IMR-90 (cell line): ENCODE measurements at regions not wholly inside any gene's neighbourhood (a gene's known extent, or its start where the extent isn't known, plus 50 kb on each side); places are given as distances from the start of the nearest gene placed in this dataset.

Experiments used
- ATAC-seq: fragments of 200-7000 bp; cut with Tn5 transposase; 2 replicates; pipeline ENCODE4 v1.9.1; 2020; ENCODE audit warnings: low read depth, mild to moderate bottlenecking, moderate library complexity
- BruUV-seq: library from RNA; stranded (reverse); fragments of 400-500 nt; replicated peaks from 2 replicates; lab custom pipeline; 2021; lab: Mats Ljungman, UMichigan
- CTCF ChIA-PET: fragments of 300-600 bp; formaldehyde crosslinking; extraction: SDS; loops from one replicate; lab custom pipeline; 2021; ENCODE audit warnings: antibody characterized with exemption; lab: Yijun Ruan, JAX
- POLR2A ChIA-PET: fragments of 300-600 bp; sonication (Branson Sonifier 250); formaldehyde crosslinking; loops from one replicate; lab custom pipeline; 2022; ENCODE audit warnings: antibody characterized with exemption; ENCODE audit not compliant: unreplicated experiment; lab: Charles Lee
- DNase-seq: peaks from one replicate; pipeline ENCODE4 v3.0.0; 2013
- H2AFZ ChIP-seq: replicated peaks from 2 replicates; pipeline ENCODE3; 2013; ENCODE audit warnings: low read length, mild to moderate bottlenecking; ENCODE audit not compliant: poor library complexity
- H2AK5ac ChIP-seq: 2 replicates; pipeline ENCODE4 v1.6.1; 2013; ENCODE audit warnings: low read depth, low read length, inconsistent platforms
- H2AK9ac ChIP-seq: replicated peaks from 2 replicates; pipeline ENCODE3; 2013; ENCODE audit warnings: mild to moderate bottlenecking, low read depth, low read length, moderate library complexity; ENCODE audit not compliant: poor library complexity
- H2BK120ac ChIP-seq: 2 replicates; pipeline ENCODE4 v1.6.1; 2013; ENCODE audit warnings: low read depth, low read length, inconsistent platforms
- H2BK15ac ChIP-seq: 3 replicates; pipeline ENCODE4 v1.6.1; 2013; ENCODE audit warnings: low read depth, low read length, inconsistent platforms
- H2BK20ac ChIP-seq: 2 replicates; pipeline ENCODE4 v1.6.1; 2013; ENCODE audit warnings: low read depth, mild to moderate bottlenecking, inconsistent platforms, low read length, moderate library complexity
- H2BK5ac ChIP-seq: 2 replicates; pipeline ENCODE4 v1.6.1; 2013; ENCODE audit warnings: mild to moderate bottlenecking, low read depth, low read length, inconsistent platforms; ENCODE audit not compliant: poor library complexity, severe bottlenecking
- H3K14ac ChIP-seq: replicated peaks from 2 replicates; pipeline ENCODE4 v1.6.1; 2013; ENCODE audit warnings: low read depth, low read length, inconsistent platforms
- H3K18ac ChIP-seq: 2 replicates; pipeline ENCODE4 v1.6.1; 2013; ENCODE audit warnings: low read depth, low read length, control low read depth
- H3K23ac ChIP-seq: 2 replicates; pipeline ENCODE4 v1.6.1; 2013; ENCODE audit warnings: low read depth, low read length, inconsistent platforms
- H3K27ac ChIP-seq: 2 replicates; pipeline ENCODE4 v1.5.1; 2013; ENCODE audit warnings: mild to moderate bottlenecking, control low read depth, low read length; ENCODE audit not compliant: insufficient read depth
- H3K27me3 ChIP-seq: 2 replicates; pipeline ENCODE4 v1.6.1; 2013; ENCODE audit warnings: low read length; ENCODE audit not compliant: control insufficient read depth, insufficient read depth
- H3K36me3 ChIP-seq: 2 replicates; pipeline ENCODE4 v1.6.1; 2013; ENCODE audit warnings: low read length, mixed read lengths; ENCODE audit not compliant: control insufficient read depth, insufficient read depth
- H3K4ac ChIP-seq: 2 replicates; pipeline ENCODE4 v1.6.1; 2013; ENCODE audit warnings: low read depth, low read length, inconsistent platforms
- H3K4me1 ChIP-seq: 2 replicates; pipeline ENCODE4 v1.6.1; 2013; ENCODE audit warnings: low read length, mixed read lengths; ENCODE audit not compliant: control insufficient read depth, insufficient read depth
- H3K4me2 ChIP-seq: 2 replicates; pipeline ENCODE4 v1.6.1; 2013; ENCODE audit warnings: low read depth, mild to moderate bottlenecking, control low read depth, low read length, moderate library complexity
- H3K4me3 ChIP-seq: 2 replicates; pipeline ENCODE4 v1.5.1; 2013; ENCODE audit warnings: low read depth, mild to moderate bottlenecking, control low read depth, low read length, moderate library complexity; ENCODE audit not compliant: insufficient read depth
- H3K56ac ChIP-seq: 2 replicates; pipeline ENCODE4 v1.6.1; 2013; ENCODE audit warnings: low read length, inconsistent platforms; ENCODE audit not compliant: insufficient read depth; ENCODE audit errors: extremely low read depth
- H3K79me1 ChIP-seq, 2 experiments: 2 replicates each; pipeline ENCODE4 v1.6.1; 2013; ENCODE audit warnings: low read length in 2 of 2, inconsistent platforms in 1 of 2, low read depth in 1 of 2
- H3K9ac ChIP-seq: 2 replicates; pipeline ENCODE4 v1.6.1; 2013; ENCODE audit warnings: low read depth, low read length, control low read depth
- H3K9me1 ChIP-seq: 2 replicates; pipeline ENCODE4 v1.6.1; 2013; ENCODE audit warnings: low read length, inconsistent platforms; ENCODE audit not compliant: insufficient read depth
- H3K9me3 ChIP-seq: 2 replicates; pipeline ENCODE4 v1.6.1; 2013; ENCODE audit warnings: low read length; ENCODE audit not compliant: control insufficient read depth, insufficient read depth
- H4K20me1 ChIP-seq: 2 replicates; pipeline ENCODE4 v1.6.1; 2013; ENCODE audit warnings: low read length, inconsistent platforms; ENCODE audit not compliant: insufficient read depth
- H4K5ac ChIP-seq: 2 replicates; pipeline ENCODE4 v1.6.1; 2013; ENCODE audit warnings: mild to moderate bottlenecking, low read depth, low read length, control low read depth
- H4K8ac ChIP-seq, 2 experiments: 2 replicates each; pipeline ENCODE4 v1.6.1; 2013; ENCODE audit warnings: low read depth in 2 of 2, low read length in 2 of 2, control low read depth in 1 of 2, inconsistent platforms in 1 of 2
- H4K91ac ChIP-seq: 2 replicates; pipeline ENCODE4 v1.6.1; 2013; ENCODE audit warnings: low read depth, low read length, inconsistent platforms; ENCODE audit not compliant: insufficient read depth
- CHD1 ChIP-seq: IDR thresholded peaks from 2 replicates; pipeline ENCODE4 v1.6.1; 2012; ENCODE audit warnings: low read depth, low read length, improper control_type of control experiment
- CTCF ChIP-seq: conservative IDR thresholded peaks from 2 replicates; pipeline ENCODE4 v1.5.1; 2012; ENCODE audit warnings: mild to moderate bottlenecking, low read depth, low read length, improper control_type of control experiment
- FOS ChIP-seq: fragments of 150-350 bp; IDR thresholded peaks from 2 replicates; pipeline ENCODE4 v1.6.1; 2016; ENCODE audit warnings: low read depth, low read length
- RFX5 ChIP-seq: IDR thresholded peaks from 2 replicates; pipeline ENCODE4 v1.8.0; 2012; ENCODE audit warnings: low read depth, mild to moderate bottlenecking, low read length, moderate library complexity
- SMC3 ChIP-seq: fragments of 150-350 bp; IDR thresholded peaks from 2 replicates; pipeline ENCODE4 v1.6.1; 2016; ENCODE audit warnings: low read depth, mild to moderate bottlenecking, antibody characterized with exemption, low read length, moderate library complexity
- whole genome bisulfite sequencing, 2 experiments: methylation state at CpG; one replicate each; pipeline versions ENCODE4 v1.1.5 to v1.1.7; 2013; ENCODE audit warnings: missing lambda C conversion rate in 2 of 2; ENCODE audit not compliant: insufficient read length in 1 of 2; ENCODE audit errors: extremely low coverage in 2 of 2; 5-methylcytosine and 5-hydroxymethylcytosine counted together
- dilution Hi-C: fragments of 300-500 bp; cut with HindIII; formaldehyde crosslinking; loops from one replicate; pipeline ENCODE4 v1.14.3; 2018; ENCODE audit warnings: low sequenced_read_pairs; ENCODE audit not compliant: unreplicated experiment
- in situ Hi-C: fragments of 300-500 bp; cut with MboI; formaldehyde crosslinking; loops from 3 replicates; pipeline ENCODE4 v1.14.3; 2019; ENCODE audit warnings: low sequenced_read_pairs, inconsistent platforms, mixed read lengths
- intact Hi-C: fragments of 100-400 bp; cut with micrococcal nuclease; formaldehyde crosslinking; loops from 2 replicates; pipeline ENCODE4 v1.10.0; 2022

- Histone ChIP-seq H3K56ac (no peak overlapping the region), H2AK9ac (no peak overlapping the region), H2BK15ac (no peak overlapping the region), H3K18ac (no peak overlapping the region), H3K4ac (no peak overlapping the region), H4K91ac (no peak overlapping the region), H3K27me3 (peaks cover 16% of the 10 kb centered on the region), H2BK20ac (no peak overlapping the region), H4K20me1 (no peaks in the 10 kb centered on the region), H3K4me2 (no peak overlapping the region), H3K27ac (no peak overlapping the region), H3K14ac (no peak overlapping the region), H4K5ac (no peak overlapping the region), H3K79me1 (no peaks in the 10 kb centered on the region), H3K9ac (no peak overlapping the region), H2AK5ac (no peak overlapping the region; the same call in 1 of the 2 replicates), H2BK5ac (no peak overlapping the region), H3K9me1 (peaks cover 6% of the 10 kb centered on the region; the same call in 1 of the 2 replicates), H3K4me1 (no peaks in the 10 kb centered on the region), H3K9me3 (peaks cover 5% of the 10 kb centered on the region), H4K8ac (no peak overlapping the region), H2BK120ac (no peak overlapping the region), H3K36me3 (no peaks in the 10 kb centered on the region), H3K4me3 (no peak overlapping the region), H3K23ac (no peak overlapping the region), H2AFZ (peak overlapping the region; percentile 43)
- DNase-seq (no peak), ATAC-seq (no peak)
- no TSS peak for BruUV-seq
- intact Hi-C loops: no loop called here
- ChIA-PET CTCF (no interaction called here), POLR2A (no interaction called here)
- dilution Hi-C loops: no loop called here
- in situ Hi-C loops: no loop called here
- no peak for TF ChIP-seq FOS
- no peak for TF ChIP-seq CTCF
- TF ChIP-seq RFX5: no peak
- no peak for TF ChIP-seq CHD1
- TF ChIP-seq SMC3: no peak
- 87% methylated on average over 14 of the region's 18 CpGs; no CpG with 5 or more reads in 1 of the 2 experiments for WGBS, 2 experiments
Measured at GRCh38 chr16:86712158-86713009, 134.0 kb downstream of the FOXL1 start.
